GM19468 (cell line): ENCODE measurements at regions not wholly inside any gene's neighbourhood (a gene's known extent, or its start where the extent isn't known, plus 50 kb on each side); places are given as distances from the start of the nearest gene placed in this dataset.
"Not testable (repeated sequence)": the region's sequence is repeated elsewhere in the genome, so short reads cannot be mapped to it uniquely, and the experiment has no call there.

ENCODE experiments used
- ATAC-seq: cut with Tn5 transposase; IDR thresholded peaks from one replicate; pipeline ENCODE4 v1.9.1; 2021; ENCODE audit warnings: mild to moderate bottlenecking, moderate library complexity, moderate number of reproducible peaks; ENCODE audit not compliant: unreplicated experiment; ENCODE audit errors: extremely low read depth

DNA sequence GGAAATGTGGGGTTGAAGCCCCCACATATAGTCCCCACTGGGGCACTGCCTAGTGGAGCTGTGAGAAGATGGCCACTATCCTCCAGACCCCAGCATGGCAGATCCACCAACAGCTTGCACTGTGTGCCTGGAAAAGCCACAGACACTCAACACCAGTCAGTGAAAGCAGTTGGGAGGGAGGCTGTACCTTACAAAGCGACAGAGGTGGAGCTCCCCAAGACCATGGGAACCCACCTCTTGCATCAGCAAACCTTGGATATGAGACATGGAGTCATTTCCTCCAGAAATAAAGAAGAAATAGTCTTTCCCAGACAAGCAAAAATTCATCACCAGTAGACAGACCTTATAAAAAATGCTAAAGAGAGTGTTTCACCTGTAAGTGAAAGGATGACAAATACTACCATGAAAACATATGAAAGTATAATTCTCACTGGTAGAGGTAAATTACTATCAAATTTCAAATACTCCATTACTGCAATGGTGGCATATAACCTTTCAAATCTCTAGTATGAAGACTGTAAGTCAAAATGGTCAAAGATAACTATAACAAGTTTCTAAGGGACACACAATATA is 152.6 kb upstream of the EPHA4 start:
- no peak for ATAC-seq

DNA sequence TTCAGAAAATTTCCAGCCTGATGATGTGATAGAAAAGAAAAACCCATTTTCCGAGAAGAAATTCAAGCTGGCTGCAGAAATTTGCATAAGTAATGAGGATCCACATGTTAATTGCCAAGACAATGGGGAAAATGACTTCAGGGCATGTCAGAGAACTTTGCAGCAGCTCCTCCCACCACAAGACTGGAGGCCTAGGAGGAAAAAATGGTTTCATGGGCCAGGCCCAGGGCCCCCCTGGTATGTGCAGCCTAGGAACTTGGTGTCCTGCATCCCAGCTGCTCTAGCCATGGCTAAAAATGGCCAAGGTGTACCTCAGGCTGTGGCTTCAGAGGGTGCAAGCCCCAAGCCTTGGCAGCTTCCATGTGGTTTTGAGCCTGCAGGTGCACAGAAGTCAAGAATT is 152.0 kb upstream of the EPHA4 start:
- ATAC-seq, result not testable (repeated sequence)

DNA sequence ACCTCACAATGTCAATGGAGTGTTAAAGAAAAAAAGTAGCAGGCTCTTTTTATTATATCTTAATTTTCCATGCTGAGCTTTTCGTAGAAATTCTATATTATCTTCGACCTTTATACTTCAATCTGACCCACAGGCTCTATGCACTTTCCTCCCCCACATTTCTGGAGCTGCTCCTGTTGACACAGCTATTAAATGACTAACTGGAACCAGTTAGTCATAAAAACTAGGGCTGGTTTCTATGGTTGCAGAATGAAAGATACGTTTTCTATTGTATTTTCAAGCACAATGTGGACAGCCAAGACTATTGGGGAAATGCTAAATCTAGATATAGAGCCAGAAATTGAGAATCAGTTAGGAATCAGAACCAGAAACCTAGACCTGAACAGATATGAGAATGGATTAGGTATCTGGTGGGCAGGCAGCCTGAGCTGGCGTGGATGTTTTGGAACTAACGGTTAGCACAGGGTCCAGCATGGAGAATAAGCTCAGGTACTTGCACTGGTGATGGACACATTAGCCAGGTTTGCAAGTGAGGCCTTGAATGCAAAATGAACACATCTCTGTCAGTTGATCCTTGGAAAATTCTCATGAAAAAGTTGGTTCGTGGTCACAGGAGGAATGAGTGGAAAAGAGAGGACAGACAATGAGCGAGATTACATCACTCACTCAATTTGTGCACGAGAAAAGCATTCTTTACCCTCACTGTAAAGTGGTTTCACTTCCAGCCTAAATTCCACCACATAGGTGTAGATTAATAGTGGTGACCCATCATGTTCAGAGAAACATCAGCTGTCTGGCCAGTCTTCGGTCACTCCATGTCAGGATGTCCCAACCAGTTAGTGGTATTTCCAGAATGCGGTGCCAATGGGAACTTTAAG is 144.6 kb upstream of the EPHA4 start:
- ATAC-seq, result no peak

DNA sequence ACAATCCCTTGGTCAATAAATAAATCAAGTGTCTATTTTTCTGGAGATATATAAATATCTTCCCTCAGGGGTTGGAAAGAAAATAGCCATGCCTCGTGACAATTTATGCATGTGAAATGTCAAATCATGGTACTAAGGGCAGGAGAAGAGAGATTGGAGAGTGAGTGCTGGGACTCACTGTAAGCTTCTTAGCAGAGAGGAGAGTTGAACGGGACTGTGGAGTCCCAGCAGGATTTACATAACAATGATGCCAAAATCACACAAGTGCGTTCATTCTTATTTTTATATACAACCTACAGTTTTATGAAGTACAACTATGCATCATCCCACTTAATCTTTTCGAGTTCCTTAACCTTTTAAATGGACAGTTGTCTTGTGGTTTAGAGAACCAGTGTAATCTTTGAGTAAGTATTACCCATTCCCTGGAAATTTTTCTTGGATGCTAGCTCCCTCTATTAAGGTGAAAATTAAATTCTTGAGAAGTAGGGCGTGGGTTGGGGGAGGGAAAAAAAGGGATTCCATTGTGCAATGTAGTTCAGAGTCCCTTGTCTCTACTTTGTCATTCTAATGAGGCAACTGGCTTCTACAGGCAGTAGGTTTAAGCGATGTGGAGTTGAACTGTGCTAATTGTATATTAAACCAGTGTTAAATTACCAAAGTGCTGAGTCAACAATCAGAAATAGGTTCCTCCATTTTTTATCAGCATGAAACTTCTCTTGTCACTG is 143.6 kb upstream of the EPHA4 start:
- ATAC-seq, result no peak

DNA sequence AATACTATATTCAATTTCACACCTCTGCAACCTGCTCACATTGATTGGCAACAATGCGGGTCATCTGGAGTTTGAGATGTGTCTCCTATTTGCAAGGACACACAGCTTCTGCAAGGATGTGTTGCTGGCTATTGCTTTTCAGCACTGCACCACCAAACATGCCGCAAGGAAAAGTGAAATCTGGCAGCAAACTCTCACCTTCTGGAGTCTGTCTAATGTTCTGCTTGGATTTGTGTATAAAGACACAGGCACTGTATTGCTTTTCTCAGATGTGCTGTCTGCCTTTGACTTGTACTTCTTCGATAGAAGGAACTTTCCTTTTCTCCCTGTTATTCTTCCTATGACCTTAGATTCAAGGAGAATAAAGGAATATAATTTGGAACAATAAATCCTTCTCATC is 138.6 kb upstream of the EPHA4 start:
- no peak for ATAC-seq

DNA sequence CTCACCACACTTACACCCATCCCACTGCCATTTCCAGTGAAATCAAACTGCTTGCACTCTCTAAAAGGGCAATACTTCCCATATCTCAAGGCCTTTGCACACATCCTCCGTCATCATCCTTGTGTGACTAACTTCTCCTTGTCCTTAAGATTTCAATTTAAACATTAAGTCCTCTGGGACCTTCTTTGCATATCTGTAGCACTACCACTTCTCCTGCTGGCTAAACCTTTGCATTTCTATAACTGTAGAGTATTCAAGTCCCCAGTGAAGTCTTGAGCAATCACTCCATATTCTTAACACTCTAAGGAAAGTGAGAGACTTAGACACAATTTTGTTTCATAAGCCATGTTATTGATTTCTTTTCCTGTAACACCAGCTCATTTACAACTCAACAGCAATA is 136.8 kb upstream of the EPHA4 start:
- ATAC-seq, result no peak

DNA sequence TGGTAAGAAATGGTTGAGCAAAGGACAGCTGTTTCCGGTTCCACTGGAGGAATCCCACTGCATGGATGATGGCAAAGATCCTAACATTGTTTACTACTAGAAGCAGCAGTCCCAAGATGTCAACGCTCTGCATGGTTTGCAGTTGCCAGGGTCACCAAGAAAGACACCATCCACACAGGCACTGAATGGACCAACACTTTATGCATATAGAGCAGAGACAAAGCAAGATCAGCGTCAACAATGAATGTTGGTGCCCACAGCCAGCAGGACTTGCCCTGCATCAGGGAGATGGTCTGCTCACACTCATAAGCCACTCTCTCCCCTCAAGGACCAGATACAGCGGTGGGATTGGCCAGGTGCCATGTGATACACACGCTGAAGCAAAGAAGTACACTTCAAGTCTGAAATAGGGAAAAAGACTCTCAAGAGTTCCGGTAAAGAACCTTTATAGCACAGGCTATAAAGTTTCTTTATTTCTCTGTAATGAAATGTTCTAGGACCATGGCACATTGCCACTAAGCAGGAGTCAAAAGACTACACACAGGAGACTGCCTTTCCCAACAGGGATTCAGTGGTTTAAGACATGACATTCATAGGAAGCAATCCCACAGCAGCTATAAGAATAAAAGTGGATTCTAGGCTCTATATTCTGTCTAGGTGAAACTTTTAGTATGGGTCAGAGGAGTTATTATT is 133.2 kb upstream of the EPHA4 start:
- ATAC-seq, result no peak

DNA sequence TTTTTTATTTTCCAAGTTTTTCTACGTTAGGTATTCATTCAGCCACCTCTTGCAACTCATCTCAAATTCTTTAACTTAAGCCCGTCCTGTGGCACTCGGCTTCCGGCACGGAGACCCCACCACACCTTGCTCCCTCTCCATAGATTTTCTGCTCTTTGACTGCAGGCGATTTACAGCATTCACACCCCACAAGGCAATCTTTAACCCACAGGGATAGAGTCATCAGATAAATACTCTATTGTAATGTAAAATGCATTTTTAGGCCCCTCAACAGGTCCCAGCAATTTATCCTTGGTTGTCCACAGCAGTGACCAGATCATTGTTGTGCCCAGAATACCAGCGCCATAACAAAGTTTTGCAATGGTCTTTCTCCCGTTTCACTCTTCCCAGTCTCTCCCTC is 132.3 kb upstream of the EPHA4 start:
- no peak for ATAC-seq

DNA sequence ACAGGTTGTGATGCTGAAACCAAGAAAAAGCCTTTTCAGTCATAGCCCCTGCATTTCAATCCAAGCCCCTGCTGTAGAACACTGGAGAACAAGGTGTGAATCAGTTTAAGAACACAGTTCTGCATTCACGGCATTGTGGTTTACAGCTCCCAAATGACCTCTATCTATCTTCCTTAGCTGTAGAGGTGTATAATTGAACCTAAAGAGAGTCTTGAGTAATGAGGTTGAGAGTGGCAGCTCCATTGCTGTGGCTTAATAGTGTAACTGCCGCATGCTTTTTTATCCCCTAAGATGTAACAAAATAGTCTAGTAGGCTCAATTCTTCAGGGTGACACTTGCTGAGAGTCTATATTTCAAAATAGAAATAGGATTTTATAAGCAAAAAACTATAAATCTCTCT is 121.3 kb upstream of the EPHA4 start:
- no peak for ATAC-seq

DNA sequence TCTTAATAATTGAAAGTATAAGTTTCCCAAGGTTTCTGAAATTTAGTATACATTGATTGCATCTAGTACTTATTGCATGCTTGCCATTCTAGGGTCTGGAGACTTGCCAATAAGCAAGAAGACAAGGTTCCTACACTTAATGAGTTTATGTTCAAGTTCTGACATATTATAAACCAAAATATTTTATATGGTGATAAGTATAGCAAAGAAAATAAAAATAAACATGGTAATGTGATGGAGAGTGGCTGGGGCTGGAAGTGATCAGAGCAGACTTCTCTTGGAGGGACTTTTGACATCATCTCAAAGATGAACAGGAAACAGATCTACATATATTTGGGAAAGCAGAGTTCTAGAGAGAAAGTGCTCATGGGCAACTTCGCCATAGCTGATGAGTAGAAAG is 119.5 kb upstream of the EPHA4 start:
- ATAC-seq, result no peak

DNA sequence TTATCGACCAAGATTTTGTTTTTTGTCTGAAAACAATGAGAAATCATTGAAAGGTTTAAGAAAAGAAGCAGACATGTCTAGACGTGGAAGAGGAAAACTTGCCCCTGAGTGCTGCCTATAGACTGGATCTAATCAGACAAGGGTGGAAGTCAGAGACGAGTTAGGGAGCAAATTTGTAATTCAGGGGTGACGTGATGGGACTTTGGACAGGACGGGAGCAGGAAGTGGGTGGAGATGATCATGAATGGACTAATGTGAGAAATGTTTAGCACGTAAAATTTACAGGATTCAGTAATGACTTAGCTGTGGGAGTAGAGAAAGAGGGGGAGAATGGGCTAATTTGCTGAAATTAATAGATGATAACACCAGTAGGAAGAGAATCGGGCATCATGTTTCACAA is 117.0 kb upstream of the EPHA4 start:
- ATAC-seq, result no peak

DNA sequence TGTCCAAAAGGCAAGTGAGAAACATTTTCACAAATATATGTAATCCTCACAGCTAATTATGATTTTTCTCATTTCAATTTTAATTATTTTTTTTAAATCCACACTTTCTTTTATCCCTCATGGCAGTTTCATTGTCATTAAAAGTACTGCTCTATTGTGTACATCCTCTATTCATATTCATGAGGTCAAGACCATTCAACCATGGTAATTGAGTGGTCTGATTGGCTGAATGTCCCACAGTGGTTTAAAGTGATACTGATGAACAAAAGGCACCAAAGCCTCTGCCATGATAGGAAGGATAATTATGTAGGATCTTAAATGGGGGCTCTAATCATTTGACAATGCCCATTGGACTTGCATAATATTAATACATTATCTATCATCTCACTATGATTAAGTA is 108.4 kb upstream of the EPHA4 start:
- ATAC-seq, result no peak

DNA sequence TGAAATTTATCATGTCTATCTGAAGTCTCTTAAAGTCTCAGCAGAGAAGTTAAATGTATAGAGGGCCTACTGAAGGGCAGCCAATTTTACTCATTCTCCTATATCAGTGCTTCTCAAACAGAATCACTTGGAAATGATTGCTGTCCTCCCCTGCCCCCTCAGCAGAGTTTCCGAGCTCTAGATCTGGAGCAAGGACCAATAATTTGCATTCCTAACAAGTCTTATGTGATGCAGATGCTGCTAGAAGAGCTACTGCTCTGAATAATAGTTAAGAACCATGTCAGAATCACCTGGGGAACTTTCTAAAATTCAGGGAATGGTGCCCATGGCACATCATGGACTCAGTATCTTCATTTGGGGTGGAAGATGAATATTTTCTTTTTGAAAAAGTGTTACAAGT is 105.6 kb upstream of the EPHA4 start:
- ATAC-seq, result no peak

DNA sequence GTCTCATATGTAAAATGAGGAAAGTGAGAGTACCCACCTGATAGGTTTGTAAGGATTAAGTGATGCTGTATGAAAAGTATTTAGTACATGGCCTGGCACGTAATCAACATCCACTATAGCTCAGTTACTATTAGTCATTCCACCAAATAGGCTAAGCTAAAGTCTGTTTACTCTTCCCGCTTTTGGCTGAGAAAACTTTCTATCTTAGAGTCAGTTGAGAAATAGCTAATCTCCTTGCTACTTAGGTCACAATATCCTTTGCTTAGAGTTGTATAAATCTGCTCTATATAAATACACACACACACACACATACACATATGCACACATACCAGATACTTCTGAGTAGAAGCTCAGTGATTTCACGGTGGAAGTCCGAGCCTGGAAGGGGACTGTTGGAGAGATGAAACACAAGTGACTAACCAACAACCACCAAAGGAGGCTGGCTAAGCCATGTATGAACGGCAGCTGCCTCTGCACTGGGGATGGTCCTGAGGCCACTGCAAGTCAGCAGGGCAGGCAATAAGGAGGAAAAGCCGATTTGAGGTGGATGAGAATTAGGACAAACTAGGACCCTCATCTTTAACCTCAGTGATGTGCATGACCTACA is 104.6 kb upstream of the EPHA4 start:
- no peak for ATAC-seq

DNA sequence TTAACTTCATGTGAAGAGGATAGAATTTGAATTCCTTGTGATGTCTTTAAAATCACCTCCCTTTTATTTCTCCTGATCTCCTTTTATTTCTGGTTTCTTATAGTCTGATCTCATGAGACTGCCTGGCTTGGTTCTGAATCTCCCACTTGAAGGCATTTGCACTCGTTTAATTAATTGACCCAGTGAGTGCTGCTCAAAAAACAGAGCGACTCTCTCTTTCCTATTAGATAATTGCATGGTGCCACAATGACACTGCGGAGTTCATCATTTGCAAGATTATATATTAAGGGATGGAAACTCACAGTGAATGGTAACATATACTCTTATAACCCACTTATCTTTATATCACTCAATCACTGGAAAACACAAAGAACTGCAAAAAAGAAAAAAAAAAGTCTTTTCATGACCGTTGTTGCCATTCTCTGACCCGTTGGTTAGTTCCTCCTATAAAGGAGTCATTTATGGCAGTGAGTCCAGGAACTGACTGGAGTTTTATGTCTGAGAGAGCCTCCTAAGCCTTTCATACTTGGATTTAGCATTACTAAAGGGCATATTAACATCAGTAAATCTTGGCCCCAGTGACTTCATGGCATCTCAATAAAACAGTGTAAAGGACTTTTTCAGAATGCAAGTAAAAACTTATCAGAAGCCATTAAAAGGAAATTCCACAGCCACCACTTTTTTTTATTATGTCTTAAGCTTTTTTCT is 103.3 kb upstream of the EPHA4 start:
- ATAC-seq, result no peak

DNA sequence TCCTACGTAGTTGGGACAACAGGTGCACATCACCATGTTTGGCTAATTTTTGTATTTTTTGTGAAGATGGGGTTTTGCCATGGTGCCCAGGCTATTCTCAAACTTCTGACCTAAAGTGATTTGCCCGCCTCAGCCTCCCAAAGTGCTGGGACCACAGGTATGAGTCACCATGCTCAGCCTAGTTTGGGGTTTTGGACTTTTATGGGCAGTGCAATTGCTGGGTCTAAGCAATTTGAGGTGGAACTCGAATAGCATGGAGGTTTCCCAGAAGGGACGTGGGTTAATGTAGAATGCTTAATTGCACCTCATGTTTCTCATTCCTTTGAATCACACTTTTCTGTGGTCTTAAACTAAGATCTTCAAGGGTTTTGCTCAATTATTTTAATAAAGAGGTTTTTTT is 102.3 kb upstream of the EPHA4 start:
- ATAC-seq, result no peak

DNA sequence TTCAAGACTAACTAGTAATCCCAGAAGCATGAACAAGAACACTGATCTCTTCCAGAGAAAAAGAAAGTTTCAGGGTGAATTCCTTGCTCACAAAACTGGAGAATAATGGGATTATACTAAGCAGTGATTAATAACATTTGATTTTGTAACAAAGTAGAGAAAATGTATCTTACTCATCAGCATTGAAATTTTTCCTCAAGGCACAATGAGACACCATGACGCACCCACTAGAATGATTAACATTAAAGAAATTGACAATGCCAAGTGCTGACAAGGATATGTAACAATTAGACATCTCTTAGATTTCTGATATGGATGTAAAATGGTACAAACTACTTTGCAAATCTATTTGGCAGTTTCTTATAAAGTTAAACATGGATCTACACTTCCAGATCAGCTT is 101.1 kb upstream of the EPHA4 start:
- no peak for ATAC-seq

DNA sequence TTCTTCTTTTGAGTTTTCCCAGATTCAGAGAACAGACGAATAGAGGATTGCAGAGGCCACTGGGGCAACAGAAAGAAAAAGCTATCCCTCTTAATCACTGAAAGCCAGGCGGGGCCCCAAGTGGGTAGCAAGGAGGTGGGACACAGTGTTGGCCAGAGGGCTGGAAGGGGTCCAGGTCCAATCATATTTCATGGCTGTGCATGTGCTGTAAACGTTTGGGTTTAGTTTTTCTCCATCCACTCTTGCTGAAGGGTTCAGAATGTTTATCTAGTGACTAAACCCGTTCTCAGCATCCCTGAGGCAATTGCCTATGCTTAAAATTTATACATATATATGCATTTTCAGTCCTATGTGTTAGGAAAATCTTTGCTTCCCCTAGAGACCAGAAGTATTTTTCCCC is 99.4 kb upstream of the EPHA4 start:
- no peak for ATAC-seq

DNA sequence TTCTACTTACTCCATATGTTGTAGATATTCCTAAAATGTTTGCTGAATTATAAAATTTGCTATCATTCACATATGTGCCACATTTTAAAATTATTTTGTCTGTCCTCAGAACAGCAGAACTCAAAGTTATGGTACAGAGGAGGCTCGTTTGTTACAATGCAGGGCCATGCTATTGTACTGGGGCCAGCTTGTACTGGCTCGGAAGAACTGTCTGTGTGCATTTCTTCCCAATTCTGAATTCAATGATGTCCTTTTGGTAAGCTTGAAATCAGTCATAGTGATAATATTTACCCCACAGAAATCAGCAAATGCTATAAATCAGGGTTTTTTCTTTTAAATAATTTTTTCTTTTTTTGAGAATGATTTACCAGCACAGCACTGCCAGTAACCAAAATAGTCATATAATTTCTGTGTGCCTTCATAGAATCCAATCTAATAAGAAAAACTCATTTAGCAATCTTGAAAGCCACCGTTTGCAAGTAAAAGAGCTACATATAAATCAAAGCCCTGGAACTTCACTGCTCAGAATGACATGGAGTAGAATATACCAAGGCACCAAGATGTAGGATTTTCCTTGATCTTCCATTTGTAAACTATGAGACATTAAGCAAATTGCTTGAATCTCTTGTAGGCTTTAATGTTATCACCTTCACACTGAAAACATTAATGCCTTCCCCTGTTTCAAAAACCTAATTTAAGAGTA is 90.7 kb upstream of the EPHA4 start:
- no peak for ATAC-seq
